H1 (cell line): ENCODE measurements at regions not wholly inside any gene's neighbourhood (a gene's known extent, or its start where the extent isn't known, plus 50 kb on each side); places are given as distances from the start of the nearest gene placed in this dataset.

ENCODE experiments used
- ASH2L ChIP-seq: fragments of 200-600, 300-600 bp; sonication (generic); IDR thresholded peaks from one replicate; pipeline ENCODE4 v1.7.1; 2017; ENCODE audit warnings: low read length
- CEBPB ChIP-seq: IDR thresholded peaks from 2 replicates; pipeline ENCODE4 v1.6.1; 2012; ENCODE audit warnings: low read depth, low read length
- CHD2 ChIP-seq: IDR thresholded peaks from 2 replicates; pipeline ENCODE4 v1.6.1; 2012; ENCODE audit warnings: low read length, improper control_type of control experiment
- CTCF ChIP-seq, 3 experiments: IDR thresholded peaks; 1 replicate in 2 of 3; 2 replicates in 1 of 3; pipeline versions ENCODE4 v1.5.1 to v1.6.1; 2011; ENCODE audit warnings: low read length in 3 of 3, mild to moderate bottlenecking in 3 of 3, inconsistent platforms in 2 of 3, low read depth in 1 of 3, moderate library complexity in 1 of 3; ENCODE audit not compliant: insufficient read depth in 1 of 3; ENCODE audit errors: control extremely low read depth in 1 of 3
- EZH2 ChIP-seq: fragments of 200-600 bp; sonication (generic); IDR thresholded peaks from 2 replicates; pipeline ENCODE4 v1.7.1; 2012; ENCODE audit warnings: low read depth, mild to moderate bottlenecking, moderate library complexity, low read length, inconsistent platforms; ENCODE audit not compliant: severe bottlenecking
- HDAC2 ChIP-seq, 2 experiments: fragments of 300-600 bp in 1 of 2; sonication (generic) in 1 of 2; IDR thresholded peaks; 2 replicates each; pipeline ENCODE4 v1.6.1; 2011 to 2012; ENCODE audit warnings: low read depth in 2 of 2, low read length in 2 of 2, mild to moderate bottlenecking in 2 of 2, moderate library complexity in 2 of 2, borderline replicate concordance in 1 of 2, inconsistent platforms in 1 of 2
- KDM1A ChIP-seq: fragments of 200-600, 300-600 bp; sonication (generic); IDR thresholded peaks from 2 replicates; pipeline ENCODE4 v1.7.1; 2016; ENCODE audit warnings: mild to moderate bottlenecking, low read length, borderline replicate concordance
- POU5F1 ChIP-seq: IDR thresholded peaks from 2 replicates; pipeline ENCODE4 v1.6.1; 2011; ENCODE audit warnings: low read depth, mild to moderate bottlenecking, low read length, moderate library complexity
- RBBP5 ChIP-seq: IDR thresholded peaks from 2 replicates; pipeline ENCODE4 v1.7.1; 2012; ENCODE audit warnings: low read depth, mild to moderate bottlenecking, inconsistent platforms, low read length, moderate library complexity, borderline replicate concordance
- RNF2 ChIP-seq: fragments of 200-900, 300-1000 bp; sonication (generic); IDR thresholded peaks from 2 replicates; pipeline ENCODE4 v1.7.1; 2016; ENCODE audit warnings: borderline replicate concordance, low read depth, mild to moderate bottlenecking, antibody characterized with exemption, low read length; ENCODE audit not compliant: poor library complexity, severe bottlenecking; ENCODE audit errors: missing control alignments
- SAP30 ChIP-seq: fragments of 300-600 bp; sonication (generic); IDR thresholded peaks from 2 replicates; pipeline ENCODE4 v1.7.1; 2012; ENCODE audit warnings: low read length, moderate library complexity, mild to moderate bottlenecking, inconsistent platforms; ENCODE audit not compliant: insufficient read depth, insufficient replicate concordance
- SP1 ChIP-seq: IDR thresholded peaks from 2 replicates; pipeline ENCODE4 v1.6.1; 2011; ENCODE audit warnings: low read depth, low read length
- TAF1 ChIP-seq: IDR thresholded peaks from 2 replicates; pipeline ENCODE4 v1.6.1; 2011; ENCODE audit warnings: mild to moderate bottlenecking, low read depth, low read length
- TBP ChIP-seq: IDR thresholded peaks from 2 replicates; pipeline ENCODE4 v1.6.1; 2011; ENCODE audit warnings: low read depth, low read length, improper control_type of control experiment
- TF ChIP-seq, protein P1 (sequence below): IDR thresholded peaks from 2 replicates; pipeline ENCODE4 v1.6.1; 2011; ENCODE audit warnings: low read length, improper control_type of control experiment

- no peak for TF ChIP-seq KDM1A
- TF ChIP-seq TAF1, result no peak
- TF ChIP-seq SP1, result peak; percentile 69; the same call in 1 of the 2 replicates
- TF ChIP-seq EZH2, result no peak
- TF ChIP-seq CHD2, result no peak
- TF ChIP-seq RBBP5, result no peak
- TF ChIP-seq, protein P1, sequence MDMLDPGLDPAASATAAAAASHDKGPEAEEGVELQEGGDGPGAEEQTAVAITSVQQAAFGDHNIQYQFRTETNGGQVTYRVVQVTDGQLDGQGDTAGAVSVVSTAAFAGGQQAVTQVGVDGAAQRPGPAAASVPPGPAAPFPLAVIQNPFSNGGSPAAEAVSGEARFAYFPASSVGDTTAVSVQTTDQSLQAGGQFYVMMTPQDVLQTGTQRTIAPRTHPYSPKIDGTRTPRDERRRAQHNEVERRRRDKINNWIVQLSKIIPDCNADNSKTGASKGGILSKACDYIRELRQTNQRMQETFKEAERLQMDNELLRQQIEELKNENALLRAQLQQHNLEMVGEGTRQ, result no peak
- TF ChIP-seq SAP30, result no peak
- no peak for TF ChIP-seq TBP
- peak; percentile 69 to 84 (median 72) for TF ChIP-seq CTCF (IDR thresholded peaks at IDR 0.05; ENCODE audit: control extremely low read depth in 1 of 3, insufficient read depth in 1 of 3, low read depth in 1 of 3, low read length in 3 of 3)
- TF ChIP-seq HDAC2 (IDR thresholded peaks at IDR 0.05; ENCODE audit: borderline replicate concordance in 1 of 2, low read depth in 2 of 2, low read length in 2 of 2), result no peak
- no peak for TF ChIP-seq CEBPB
- TF ChIP-seq ASH2L, result no peak
- TF ChIP-seq POU5F1, result peak; percentile 98
- no peak for TF ChIP-seq RNF2
Measured at GRCh38 chr17:33750943-33751701, 458.0 kb upstream of the ASIC2 start (continued).
